Hematopoietic multipotent progenitor cell treated with erythropoietin and hydrocortisone succinate and interleukin-3 and kit ligand, for 15 days (in vitro differentiated cells): ENCODE measurements at regions not wholly inside any gene's neighbourhood (a gene's known extent, or its start where the extent isn't known, plus 50 kb on each side); places are given as distances from the start of the nearest gene placed in this dataset.

Experiments
- DNase-seq: peaks from one replicate; pipeline ENCODE4 v3.0.0-alpha.2; 2015; ENCODE audit warnings: low spot score

GRCh38 chr1:34701326-34702060 is 53.4 kb upstream of the GJB5 start:
- DNase-seq = no peak
